Panc1 (cell line): ENCODE measurements at regions not wholly inside any gene's neighbourhood (a gene's known extent, or its start where the extent isn't known, plus 50 kb on each side); places are given as distances from the start of the nearest gene placed in this dataset.

Source experiments
- ATAC-seq: fragments of 200-7000 bp; cut with Tn5 transposase; 2 replicates; pipeline ENCODE4 v1.9.1; 2020; ENCODE audit warnings: mild to moderate bottlenecking, moderate library complexity
- BruUV-seq: library from RNA; stranded (reverse); fragments of 400-500 nt; replicated peaks from 2 replicates; lab custom pipeline; 2021; lab: Mats Ljungman, UMichigan
- CTCF ChIA-PET: fragments of 300-600 bp; sonication (Branson Sonifier 250); formaldehyde crosslinking; loops from one replicate; lab custom pipeline; 2022; ENCODE audit warnings: antibody characterized with exemption; lab: Charles Lee
- POLR2A ChIA-PET: fragments of 300-600 bp; sonication (Branson Sonifier 250); formaldehyde crosslinking; loops from one replicate; lab custom pipeline; 2022; ENCODE audit warnings: antibody characterized with exemption; lab: Charles Lee
- DNase-seq: peaks from one replicate; pipeline ENCODE4 v3.0.0-alpha.2; 2010; ENCODE audit warnings: low read depth, low spot score
- H3K27ac ChIP-seq: 2 replicates; pipeline ENCODE4 v1.5.1; 2011; ENCODE audit warnings: mild to moderate bottlenecking, low read length, inconsistent platforms
- H3K27me3 ChIP-seq: fragments of 200-500 bp; sonication (Bioruptor generic); 2 replicates; pipeline ENCODE4 v1.6.0; 2014; ENCODE audit warnings: low read length, inconsistent platforms; ENCODE audit not compliant: control insufficient read depth, insufficient read depth
- H3K36me3 ChIP-seq: fragments of 200-500 bp; sonication (Bioruptor generic); 2 replicates; pipeline ENCODE4 v1.5.1; 2014; ENCODE audit warnings: inconsistent platforms, mild to moderate bottlenecking, low read length, moderate library complexity; ENCODE audit not compliant: control insufficient read depth, insufficient read depth
- H3K4me1 ChIP-seq: 2 replicates; pipeline ENCODE4 v1.5.1; 2011; ENCODE audit warnings: inconsistent platforms, mild to moderate bottlenecking, low read length, moderate library complexity; ENCODE audit not compliant: control insufficient read depth, insufficient read depth
- H3K4me3 ChIP-seq, 2 experiments: 2 replicates each; pipeline ENCODE4 v1.5.1; 2011 to 2012; ENCODE audit warnings: low read depth in 2 of 2, low read length in 2 of 2, mild to moderate bottlenecking in 2 of 2, inconsistent platforms in 1 of 2, moderate library complexity in 1 of 2
- H3K9me3 ChIP-seq: fragments of 200-500 bp; sonication (Bioruptor generic); 2 replicates; pipeline ENCODE4 v1.5.1; 2014; ENCODE audit warnings: low read depth, mild to moderate bottlenecking, inconsistent platforms, low read length, moderate library complexity; ENCODE audit not compliant: control insufficient read depth, insufficient read depth
- CTCF ChIP-seq: fragments of 450-650 bp; IDR thresholded peaks from 2 replicates; pipeline ENCODE4 v1.5.1; 2017; ENCODE audit warnings: mild to moderate bottlenecking
- POLR2AphosphoS5 ChIP-seq: IDR thresholded peaks from 2 replicates; pipeline ENCODE4 v1.6.1; 2012; ENCODE audit warnings: mild to moderate bottlenecking, low read depth, low read length, moderate library complexity
- REST ChIP-seq, 2 experiments: IDR thresholded peaks; 2 replicates each; pipeline ENCODE4 v1.6.1; 2011 to 2012; ENCODE audit warnings: low read depth in 2 of 2, control low read depth in 1 of 2, low read length in 1 of 2, mild to moderate bottlenecking in 1 of 2, moderate library complexity in 1 of 2; ENCODE audit not compliant: insufficient read depth in 1 of 2
- SIN3A ChIP-seq: IDR thresholded peaks from 2 replicates; pipeline ENCODE4 v1.6.1; 2012; ENCODE audit warnings: low read depth, mild to moderate bottlenecking, low read length, moderate library complexity, borderline replicate concordance; ENCODE audit not compliant: insufficient read depth
- TCF7L2 ChIP-seq: IDR thresholded peaks from 2 replicates; pipeline ENCODE4 v1.6.1; 2011; ENCODE audit warnings: mild to moderate bottlenecking, low read depth, low read length, inconsistent platforms
- in situ Hi-C: cut with HindIII; loops from 2 replicates; pipeline ENCODE4 v1.10.0; 2016; ENCODE audit warnings: low sequenced_read_pairs, low pct_unique_long_range_greater_than_20kb
- intact Hi-C: fragments of 100-400 bp; cut with micrococcal nuclease; formaldehyde crosslinking; loops from one replicate; pipeline ENCODE4 v1.10.0; 2022; ENCODE audit not compliant: unreplicated experiment

- ChIA-PET POLR2A (no interaction called here), CTCF (no interaction called here)
- H3K4me1 ChIP-seq: no peaks in the 10 kb centered on the region
- H3K4me3 ChIP-seq: no peak overlapping the region
- ATAC-seq (no peak), DNase-seq (no peak)
- H3K36me3 ChIP-seq: no peaks in the 10 kb centered on the region
- in situ Hi-C loops: no loop called here
- no peaks in the 10 kb centered on the region for H3K9me3 ChIP-seq
- intact Hi-C loops: no loop called here
- H3K27me3 ChIP-seq: no peaks in the 10 kb centered on the region
- no TSS peak for BruUV-seq
- no peak overlapping the region for H3K27ac ChIP-seq
- TF ChIP-seq SIN3A (no peak), TCF7L2 (no peak), POLR2AphosphoS5 (no peak), REST (IDR thresholded peaks at IDR 0.05; ENCODE audit: insufficient read depth in 1 of 2, low read depth in 2 of 2, low read length in 1 of 2) (no peak), CTCF (no peak)
These were observed 198.2 kb upstream of the GNAI1 start for GRCh38 chr7:79936281-79936983.

GRCh38 chr7:79934727-79935126 is 199.9 kb upstream of the GNAI1 start:
- no peak overlapping the region for H3K27ac ChIP-seq
- in situ Hi-C loops (no loop called here), intact Hi-C loops (no loop called here)
- ChIA-PET CTCF (no interaction called here), POLR2A (no interaction called here)
- H3K4me3 ChIP-seq: no peak overlapping the region
- no TSS peak for BruUV-seq
- no peaks in the 10 kb centered on the region for H3K27me3 ChIP-seq
- DNase-seq (no peak), ATAC-seq (no peak)
- TF ChIP-seq POLR2AphosphoS5 (no peak), REST (IDR thresholded peaks at IDR 0.05; ENCODE audit: insufficient read depth in 1 of 2, low read depth in 2 of 2, low read length in 1 of 2) (no peak), SIN3A (no peak), CTCF (no peak), TCF7L2 (no peak)
- no peaks in the 10 kb centered on the region for H3K36me3 ChIP-seq
- H3K9me3 ChIP-seq: no peaks in the 10 kb centered on the region
- no peaks in the 10 kb centered on the region for H3K4me1 ChIP-seq
